Loucy (cell line): ENCODE measurements at regions not wholly inside any gene's neighbourhood (a gene's known extent, or its start where the extent isn't known, plus 50 kb on each side); places are given as distances from the start of the nearest gene placed in this dataset.

ENCODE experiments used
- CTCF ChIP-seq: fragments of 200-600 bp; sonication (generic); conservative IDR thresholded peaks from 2 replicates; pipeline ENCODE4 v1.5.1; 2014; ENCODE audit warnings: mild to moderate bottlenecking, antibody characterized with exemption, low read length
- EZH2phosphoT487 ChIP-seq: fragments of 200-600 bp; IDR thresholded peaks from 2 replicates; pipeline ENCODE4 v1.6.1; 2018; ENCODE audit warnings: antibody characterized with exemption, mild to moderate bottlenecking, moderate library complexity, borderline replicate concordance

DNA sequence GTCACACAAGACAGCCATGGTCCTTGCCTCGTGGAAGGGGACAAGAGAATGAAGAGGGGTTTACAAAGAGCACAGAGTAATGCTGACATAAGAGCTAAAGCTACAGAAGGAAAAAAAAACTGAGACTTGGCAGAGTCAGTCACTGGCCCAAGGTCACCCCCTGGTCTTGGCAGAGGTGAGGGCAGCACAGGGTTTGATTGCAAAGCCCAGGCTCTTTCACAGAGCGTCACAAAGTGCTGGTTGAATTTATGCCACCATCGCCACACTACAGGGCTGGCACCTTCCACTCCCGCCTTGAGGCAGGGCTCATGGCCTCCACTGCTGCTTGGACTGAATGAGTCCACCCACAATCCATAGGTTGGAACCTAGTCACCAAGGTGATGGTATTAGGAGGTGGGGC is 190.2 kb downstream of the INHBB start:
- TF ChIP-seq CTCF: no peak
- TF ChIP-seq EZH2phosphoT487: no peak
